HuH-7 (cell line): ENCODE measurements at regions not wholly inside any gene's neighbourhood (a gene's known extent, or its start where the extent isn't known, plus 50 kb on each side); places are given as distances from the start of the nearest gene placed in this dataset.

ENCODE experiments used
- DNase-seq: peaks from one replicate; pipeline ENCODE4 v3.0.0; 2011; ENCODE audit warnings: low spot score

GRCh38 chr6:4615891-4616290 lies 160.3 kb upstream of the CDYL start:
- no peak for DNase-seq

DNA sequence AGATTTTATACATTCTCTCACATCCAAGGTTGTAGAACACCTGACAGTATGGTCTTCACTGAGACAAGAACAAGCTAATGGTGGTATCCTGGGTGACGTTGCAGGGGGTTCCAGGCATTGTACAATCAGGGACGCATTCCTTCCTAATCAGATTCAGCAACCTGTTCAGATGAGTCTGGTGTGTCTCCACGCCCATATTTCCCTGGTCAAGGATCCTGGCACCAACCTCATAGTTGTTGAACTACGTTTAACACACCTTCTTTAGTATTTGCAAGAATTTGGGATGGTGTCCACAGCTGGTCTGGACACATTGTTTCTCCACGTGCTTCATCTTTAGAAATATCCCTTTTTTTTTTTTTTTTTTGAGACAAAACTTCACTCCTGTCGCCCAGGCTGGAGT lies 161.0 kb upstream of the CDYL start:
- no peak for DNase-seq

DNA sequence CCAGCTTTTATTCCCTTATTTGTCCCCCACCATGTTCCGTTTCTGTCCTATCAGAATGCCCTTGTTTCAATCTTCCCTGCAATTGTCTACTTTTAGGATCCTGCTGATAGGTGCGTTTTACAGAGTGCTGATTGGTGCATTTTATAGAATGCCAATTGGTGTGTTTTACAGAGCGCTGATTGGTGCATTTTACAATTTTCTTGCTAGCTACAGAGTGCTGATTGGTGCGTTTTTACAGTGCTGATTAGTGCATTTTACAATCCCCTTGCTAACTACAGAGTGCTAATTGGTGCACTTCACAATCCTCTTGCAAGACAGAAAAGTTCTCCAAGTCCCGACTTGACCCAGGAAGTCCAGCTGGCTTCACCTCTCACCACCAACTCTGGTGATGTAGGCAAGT lies 161.6 kb upstream of the CDYL start:
- no peak for DNase-seq

DNA sequence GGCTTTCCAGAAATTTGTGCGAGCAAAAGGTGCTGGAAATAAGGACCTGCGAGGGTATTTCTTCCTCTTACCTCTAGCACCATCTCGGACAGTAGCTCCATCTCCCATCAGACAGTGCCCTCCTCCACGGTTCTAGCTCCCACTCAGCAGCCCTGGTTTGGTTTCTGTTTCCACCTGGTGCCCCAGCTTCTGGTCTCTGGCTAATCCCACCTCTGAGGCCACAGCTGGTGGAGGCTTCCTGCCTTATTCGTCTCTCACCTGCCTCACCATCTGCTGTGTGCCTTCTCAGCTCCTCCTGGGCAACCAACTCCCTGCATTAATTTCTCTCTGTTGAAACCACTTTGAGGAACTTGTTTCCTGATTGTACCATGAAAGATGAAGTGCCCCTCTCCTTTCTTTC lies 162.4 kb upstream of the CDYL start:
- DNase-seq, result no peak

GRCh38 chr6:4613381-4613780 lies 162.8 kb upstream of the CDYL start:
- DNase-seq, result no peak

GRCh38 chr6:4612636-4613171 lies 163.5 kb upstream of the CDYL start:
- DNase-seq, result no peak

DNA sequence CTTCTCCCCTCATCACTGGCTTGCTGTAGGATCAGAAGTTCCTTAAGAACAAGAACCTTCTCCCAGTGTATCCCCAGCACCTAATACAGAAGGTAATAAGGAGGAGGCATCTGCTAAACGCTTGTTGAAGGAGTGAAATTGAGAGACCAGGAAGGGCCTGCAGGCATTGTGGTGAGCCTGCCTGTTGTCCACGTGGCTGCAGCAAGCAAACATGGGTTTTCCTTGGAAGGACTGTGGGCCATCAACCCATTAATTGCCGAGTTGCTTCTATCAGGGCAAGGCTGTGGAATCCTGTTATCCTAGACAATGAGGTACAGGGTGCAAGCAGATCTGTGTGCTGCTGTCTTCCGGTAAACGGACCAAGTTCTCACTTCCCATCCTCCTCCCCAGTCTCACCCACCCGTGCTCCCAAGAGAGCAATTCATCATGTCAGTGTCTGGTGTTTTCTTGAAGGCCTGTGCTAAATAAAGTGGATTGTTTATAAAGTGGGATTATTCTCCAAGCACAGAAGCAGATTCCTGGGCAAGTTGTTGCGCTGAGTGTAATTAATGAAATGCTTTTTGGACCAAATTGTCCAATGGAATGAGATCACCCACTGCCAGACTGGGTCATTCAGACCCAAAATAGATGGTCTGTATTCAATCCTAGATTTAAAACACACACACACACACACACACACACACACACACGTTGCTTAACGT lies 164.6 kb upstream of the CDYL start:
- no peak for DNase-seq

- DNase-seq, result no peak
Observed at GRCh38 chr6:4610256-4610655, 165.9 kb upstream of the CDYL start.

DNA sequence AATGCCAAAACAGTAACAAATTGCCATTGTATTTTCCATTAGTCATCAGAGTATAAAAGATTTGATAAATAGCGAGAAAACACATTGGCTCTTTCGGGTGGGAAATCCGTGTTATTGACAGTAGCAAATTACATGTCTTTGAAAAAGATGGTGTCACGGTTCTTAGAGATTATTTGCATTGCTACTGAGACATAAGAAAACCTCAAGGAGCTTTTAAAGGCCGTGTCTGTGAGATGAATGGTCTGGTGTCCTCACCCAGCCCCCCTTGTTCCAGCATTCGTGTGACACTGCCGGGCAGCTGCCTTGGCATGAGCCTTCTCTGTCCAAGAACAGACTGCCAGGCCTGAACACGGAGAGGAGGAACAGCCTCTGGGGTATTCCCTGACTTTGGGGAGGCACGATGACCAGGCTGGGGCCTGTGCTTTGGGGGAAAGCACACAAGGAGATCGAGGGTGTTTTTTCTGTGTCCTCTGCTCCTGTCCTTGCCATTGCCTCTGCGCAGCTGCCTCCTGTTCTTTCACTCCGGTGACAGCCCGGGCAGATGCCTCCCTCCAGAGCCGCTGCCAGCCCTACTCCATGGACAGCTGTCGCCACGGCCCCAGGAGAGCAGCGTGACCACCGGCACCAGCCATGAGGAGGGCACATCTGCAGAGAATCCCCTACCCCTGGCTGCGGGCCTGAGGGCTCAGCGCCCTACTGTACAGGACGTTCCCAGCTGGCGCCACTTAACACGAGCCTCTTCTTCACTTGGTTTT lies 167.7 kb upstream of the CDYL start:
- no peak for DNase-seq

DNA sequence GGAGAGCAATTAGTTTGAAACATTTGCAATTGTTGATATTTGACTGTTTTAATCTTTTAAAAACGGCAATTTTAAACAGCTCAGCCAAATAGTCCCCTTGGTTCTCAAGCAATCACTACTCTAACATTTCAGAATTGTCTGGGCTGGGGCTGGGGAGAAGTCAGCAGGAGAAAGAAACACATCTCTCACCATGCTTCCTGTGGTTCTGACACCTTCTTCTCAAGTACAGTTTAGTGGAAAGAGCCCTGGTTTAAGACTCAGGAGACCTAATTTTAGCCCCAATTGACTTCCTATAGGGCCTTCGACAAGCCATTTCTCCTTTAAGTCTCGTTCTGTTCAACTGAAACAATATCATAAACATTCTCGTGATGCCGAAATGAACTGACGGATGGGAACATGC lies 168.4 kb upstream of the CDYL start:
- DNase-seq, result no peak

DNA sequence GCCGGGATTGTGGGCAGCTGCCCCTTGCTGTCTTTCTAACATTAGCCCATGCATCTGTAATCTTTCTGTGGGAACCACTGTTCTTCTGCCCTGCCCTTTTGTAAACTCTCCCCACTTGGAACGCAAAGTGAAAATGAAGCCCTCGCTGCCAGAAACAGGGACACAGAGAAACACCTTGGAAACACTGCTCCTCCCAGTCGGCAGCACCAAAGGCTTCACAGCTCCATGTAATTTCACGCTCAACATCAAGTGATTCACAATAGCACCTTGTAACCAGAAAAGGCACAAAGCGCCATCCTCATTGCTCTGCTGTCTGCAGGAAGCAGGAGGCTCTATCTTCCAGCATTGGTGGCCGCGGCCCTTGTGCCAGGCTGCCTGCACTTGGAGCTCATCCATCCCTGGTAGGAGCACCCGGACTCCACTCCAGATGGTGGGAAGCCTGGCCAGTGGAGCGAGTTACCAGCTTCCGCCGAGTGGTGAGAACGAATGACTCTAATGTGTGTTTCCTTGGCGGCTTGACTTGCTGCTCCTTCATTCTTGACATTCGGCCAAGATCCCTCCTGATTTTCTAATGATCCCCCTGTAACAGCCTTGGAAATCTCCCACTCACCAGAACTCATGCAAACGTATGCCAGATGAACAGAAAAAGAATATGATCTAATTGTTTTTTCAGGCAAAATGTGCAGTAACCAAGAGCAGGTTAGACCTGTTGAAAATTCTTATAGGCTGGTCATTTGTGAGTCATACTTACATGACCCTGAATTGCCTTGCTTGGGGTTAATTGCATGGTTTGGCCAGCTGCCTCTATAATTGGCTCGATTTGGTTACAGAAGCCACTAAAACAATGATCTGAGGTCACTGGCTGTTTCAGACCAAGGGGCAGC lies 169.1 kb upstream of the CDYL start:
- DNase-seq, result no peak

DNA sequence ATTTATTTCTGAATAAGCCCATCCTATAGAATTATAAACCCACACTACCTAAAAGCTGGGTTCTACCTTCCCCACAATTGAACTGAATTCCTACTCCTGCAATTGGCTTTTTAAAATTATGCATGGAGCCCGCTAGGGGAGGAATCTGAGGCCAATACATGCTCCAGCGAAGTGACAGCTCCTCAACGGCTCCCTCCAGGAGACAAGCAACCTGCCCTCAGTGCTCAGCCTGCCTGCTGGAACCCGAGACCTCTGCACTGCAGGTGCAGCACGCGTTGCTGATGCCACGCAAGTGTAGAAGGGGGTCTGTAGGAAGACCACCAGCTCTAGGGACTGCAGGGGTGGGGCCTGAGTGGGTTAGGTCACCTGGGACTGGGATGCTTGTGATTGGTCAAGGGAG lies 170.2 kb upstream of the CDYL start:
- DNase-seq, result no peak

DNA sequence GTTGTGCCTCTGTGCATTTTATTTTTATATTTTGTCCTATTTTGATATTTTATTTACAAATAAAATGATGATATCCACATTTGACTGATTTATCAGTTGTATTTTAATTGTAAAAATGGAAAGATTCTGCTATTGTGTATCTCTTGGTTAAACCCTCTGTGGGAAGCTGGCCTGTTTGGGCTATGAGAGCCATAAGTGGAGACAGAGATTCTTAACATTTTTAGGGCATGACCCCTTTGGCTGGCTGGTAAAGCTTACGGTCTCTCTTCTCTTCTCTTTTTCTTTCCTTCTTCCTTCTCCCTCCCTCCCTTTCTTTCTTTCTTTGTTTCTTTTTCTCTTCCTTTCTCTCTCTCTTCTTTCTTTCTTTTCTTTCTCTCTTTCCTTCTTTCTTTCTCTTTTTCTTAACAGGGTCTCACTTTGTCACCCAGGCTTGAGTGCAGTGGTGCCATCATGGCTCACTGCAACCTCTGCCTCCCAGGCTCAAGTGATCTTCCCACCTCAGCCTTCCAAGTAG lies 172.3 kb upstream of the CDYL start:
- DNase-seq, result no peak

DNA sequence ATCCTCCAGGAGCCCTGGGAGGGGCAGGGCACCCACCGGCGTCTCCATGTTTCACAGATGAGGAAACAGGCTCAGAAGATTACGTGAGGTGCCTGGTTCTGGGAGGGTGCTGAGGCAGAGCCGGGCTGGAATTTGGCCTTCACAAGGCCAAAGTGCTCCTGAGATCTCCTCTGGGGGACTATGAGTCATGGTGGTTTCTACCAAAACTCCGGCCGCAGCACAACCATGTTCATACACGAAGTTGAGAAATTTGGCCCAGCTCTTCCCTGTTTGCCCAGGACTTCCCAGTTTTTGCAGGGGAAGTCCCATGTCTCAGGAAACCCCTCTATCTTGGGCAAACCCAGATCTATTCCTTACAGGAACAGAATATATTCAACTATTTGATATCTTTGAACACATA lies 172.9 kb upstream of the CDYL start:
- no peak for DNase-seq

- DNase-seq, result no peak
Observed at GRCh38 chr6:4599924-4600323, 176.3 kb upstream of the CDYL start.

DNA sequence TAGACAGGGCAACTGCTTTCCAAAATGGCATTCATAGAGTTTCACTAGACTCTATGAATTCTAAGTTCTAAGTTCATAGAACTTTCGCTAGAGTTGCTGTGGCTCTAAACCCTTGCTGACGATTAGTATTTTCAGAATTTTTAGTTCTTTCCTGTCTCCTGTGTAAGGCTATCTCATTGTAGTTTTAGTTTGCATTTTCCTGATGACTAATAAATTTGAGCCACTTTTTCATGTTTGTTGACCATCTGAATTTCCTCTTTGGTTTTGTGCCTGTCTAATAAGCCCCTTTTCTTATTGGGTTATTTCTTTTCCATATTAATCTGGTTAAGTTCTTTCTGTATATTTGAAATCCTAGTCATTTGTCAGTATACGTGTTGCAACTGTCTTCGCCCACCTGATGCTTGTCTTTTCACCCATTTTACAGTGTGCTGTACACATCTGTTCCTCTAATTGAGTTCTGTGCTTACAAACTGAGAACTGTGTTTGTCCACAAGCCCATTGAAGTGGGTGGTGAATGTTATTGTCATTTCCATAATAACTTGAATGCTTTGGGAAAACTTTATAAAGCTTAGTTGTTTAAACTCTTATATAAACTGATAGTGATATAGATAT lies 177.7 kb upstream of the CDYL start:
- DNase-seq, result no peak

- DNase-seq, result no peak
Observed at GRCh38 chr6:4593951-4594350, 182.3 kb upstream of the CDYL start.

- no peak for DNase-seq
Observed at GRCh38 chr6:4592026-4592425, 184.2 kb upstream of the CDYL start.

- DNase-seq, result no peak
Observed at GRCh38 chr6:4591218-4591617, 185.0 kb upstream of the CDYL start.

DNA sequence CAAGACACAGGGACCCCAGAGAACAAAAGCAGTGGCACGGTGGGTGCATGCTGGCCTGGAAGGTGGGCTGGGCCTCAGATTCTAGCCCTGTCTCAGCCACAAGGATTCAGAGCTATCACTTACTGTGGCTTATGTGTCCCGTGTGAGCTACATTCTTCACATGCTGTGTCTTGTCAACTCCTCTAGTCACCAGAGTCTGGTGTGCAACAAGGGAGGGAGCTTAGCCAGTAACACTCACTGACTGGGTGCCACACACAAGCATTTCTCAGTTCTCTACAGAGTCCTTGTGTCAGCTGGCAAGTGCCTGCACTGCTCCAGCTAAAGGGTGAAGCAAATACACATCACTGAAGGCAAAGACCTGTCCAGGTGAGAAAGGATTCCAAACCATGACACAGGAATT lies 186.9 kb upstream of the CDYL start:
- no peak for DNase-seq

DNA sequence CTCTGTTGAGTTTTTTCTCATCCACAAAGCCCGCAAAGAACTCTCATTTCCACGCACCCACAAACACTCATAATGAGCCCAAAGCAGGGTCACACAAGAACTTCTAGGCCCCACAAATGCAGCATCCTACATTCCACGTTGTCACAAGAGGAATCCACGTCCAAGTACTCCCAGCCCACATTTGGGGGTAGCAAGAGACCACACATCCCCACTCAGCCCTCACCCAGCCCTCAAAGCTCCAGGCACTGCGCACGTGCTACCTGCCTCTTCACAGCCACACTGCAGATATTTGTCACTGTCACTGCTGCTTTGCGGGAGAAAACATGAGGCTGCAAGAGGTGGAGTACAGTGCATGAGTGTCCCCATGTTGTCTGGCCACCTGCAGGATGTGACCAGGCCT lies 187.6 kb upstream of the CDYL start:
- no peak for DNase-seq

DNA sequence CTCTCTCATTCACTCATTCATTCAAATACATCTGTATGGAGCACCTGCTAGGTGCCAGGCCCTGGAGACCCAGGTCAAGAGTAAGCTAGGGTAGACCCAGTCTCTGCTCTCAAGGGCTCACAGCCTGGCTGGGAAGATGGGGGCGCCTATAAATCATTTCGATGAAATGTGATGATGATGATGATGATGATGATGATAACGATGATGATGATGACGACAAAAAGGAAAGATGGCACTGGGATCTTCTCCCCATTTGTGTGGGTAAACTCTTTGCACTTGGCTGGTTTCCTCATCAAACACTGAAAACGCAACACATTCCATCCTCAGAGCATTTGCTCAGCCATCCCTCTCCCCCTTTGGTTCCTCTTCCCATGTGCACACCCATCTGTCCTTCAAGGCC lies 188.0 kb upstream of the CDYL start:
- no peak for DNase-seq
